ENCODE measurements at regions not wholly inside any gene's neighbourhood (a gene's known extent, or its start where the extent isn't known, plus 50 kb on each side); places are given as distances from the start of the nearest gene placed in this dataset.

DNA sequence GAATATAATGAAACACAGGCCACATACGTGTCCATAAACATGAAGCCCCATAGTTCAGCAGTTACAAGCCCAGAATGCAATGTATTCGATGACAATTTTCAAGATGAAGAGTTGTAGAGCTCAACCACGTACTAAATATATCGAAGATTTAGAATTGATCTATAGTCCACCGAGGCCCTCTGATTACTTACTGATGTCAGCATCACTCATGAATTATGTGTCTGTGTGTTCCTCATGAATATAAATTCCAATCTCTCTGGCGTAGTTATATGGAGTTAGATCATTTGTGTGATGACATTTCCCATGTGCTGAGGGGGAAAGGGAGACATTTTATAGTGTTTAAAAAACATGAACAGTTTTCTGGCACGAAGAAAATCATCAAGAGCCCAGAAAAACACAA is 97.5 kb downstream of the PFDN4 start:
- no peak for TF ChIP-seq CTCF (IDR thresholded peaks at IDR 0.05; ENCODE audit: extremely low read depth, missing control alignments)
- DNase-seq (ENCODE audit: low spot score), result no peak

GRCh38 chr20:54306985-54307710 is 99.3 kb downstream of the PFDN4 start:
- TF ChIP-seq CTCF (IDR thresholded peaks at IDR 0.05; ENCODE audit: extremely low read depth, missing control alignments), result no peak
- no peak for DNase-seq (ENCODE audit: low spot score)

GRCh38 chr20:54308804-54309203 is 100.9 kb downstream of the PFDN4 start:
- no peak for TF ChIP-seq CTCF (IDR thresholded peaks at IDR 0.05; ENCODE audit: extremely low read depth, missing control alignments)
- no peak for DNase-seq (ENCODE audit: low spot score)

DNA sequence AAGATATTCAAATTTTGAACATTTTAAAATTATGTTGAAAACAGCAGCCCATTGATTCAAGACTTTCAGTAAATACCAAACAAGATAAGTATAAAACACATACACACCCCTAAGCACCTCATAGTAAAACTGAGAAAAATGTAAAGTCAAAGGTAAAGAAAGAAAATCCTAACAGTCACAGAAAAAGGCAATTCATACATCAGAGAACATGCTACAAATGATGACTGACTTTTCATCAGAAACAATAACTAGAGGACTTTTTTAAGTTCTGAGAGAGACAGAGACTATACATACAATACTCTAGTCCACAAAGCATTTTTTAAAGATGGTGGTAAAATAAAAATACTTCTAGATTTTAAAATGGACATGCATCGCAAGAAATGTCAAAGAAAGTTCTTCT is 111.0 kb downstream of the PFDN4 start:
- no peak for DNase-seq (ENCODE audit: low spot score)
- TF ChIP-seq CTCF (IDR thresholded peaks at IDR 0.05; ENCODE audit: extremely low read depth, missing control alignments), result no peak

GRCh38 chr20:54320148-54320607 is 112.3 kb downstream of the PFDN4 start:
- TF ChIP-seq CTCF (IDR thresholded peaks at IDR 0.05; ENCODE audit: extremely low read depth, missing control alignments), result no peak
- no peak for DNase-seq (ENCODE audit: low spot score)

DNA sequence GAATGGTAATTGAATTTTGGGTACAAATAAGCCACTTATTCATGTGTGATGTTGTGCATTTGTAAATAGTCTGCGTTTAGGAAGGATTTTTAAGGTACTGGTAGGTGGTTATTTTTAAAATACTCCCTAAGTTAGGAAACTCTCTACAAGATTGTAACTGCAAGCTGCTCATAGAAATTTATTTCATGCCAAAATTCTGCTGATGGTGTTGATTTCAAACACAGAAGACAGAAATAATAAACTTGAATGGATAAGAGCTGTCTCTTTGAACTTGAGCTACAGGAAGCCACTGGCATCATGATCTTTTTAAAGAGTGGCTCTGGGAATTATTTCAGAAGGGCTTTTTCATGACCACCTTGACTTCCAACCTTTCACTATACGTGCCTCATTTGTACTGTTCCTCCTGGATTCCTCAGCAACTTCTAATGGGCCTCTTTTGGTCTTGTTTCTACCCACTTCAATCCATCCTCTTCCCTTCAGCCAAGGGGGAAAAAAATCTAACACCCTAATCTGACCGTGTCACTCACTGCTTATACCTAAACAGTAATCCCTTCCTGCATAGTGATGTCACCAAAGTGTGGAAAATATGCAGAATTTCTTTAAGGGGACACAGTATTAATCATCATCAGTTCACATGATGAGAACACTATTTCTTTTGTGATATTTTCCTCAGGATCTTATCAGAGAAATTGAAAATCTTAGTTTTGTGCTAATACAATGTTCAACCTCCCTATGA is 113.6 kb downstream of the PFDN4 start:
- no peak for TF ChIP-seq CTCF (IDR thresholded peaks at IDR 0.05; ENCODE audit: extremely low read depth, missing control alignments)
- no peak for DNase-seq (ENCODE audit: low spot score)

DNA sequence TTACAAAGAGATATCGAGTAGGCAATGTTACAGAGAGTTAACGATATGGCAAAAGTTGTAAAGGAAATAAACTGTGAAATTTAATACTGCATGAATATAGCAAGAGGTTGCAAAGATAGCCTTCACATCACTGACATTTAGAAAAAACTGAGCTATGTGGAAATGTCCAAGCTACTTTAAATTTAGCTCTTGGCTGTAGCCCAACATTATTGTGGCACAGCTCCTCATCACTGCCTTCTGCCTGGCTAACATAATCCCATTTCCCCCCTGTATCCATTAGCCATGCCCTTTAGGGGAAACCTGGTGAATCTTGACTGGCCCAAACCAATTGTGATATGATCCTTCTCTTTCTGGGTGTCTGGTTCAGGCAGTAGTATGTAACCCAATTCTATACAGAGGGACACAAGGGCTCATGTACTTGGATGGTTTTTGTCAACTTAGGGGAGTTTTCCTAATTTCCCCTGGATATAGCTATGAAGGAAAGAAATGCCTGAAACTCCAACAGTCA is 115.4 kb downstream of the PFDN4 start:
- no peak for TF ChIP-seq CTCF (IDR thresholded peaks at IDR 0.05; ENCODE audit: extremely low read depth, missing control alignments)
- DNase-seq (ENCODE audit: low spot score), result no peak
